ENCODE measurements at regions not wholly inside any gene's neighbourhood (a gene's known extent, or its start where the extent isn't known, plus 50 kb on each side); places are given as distances from the start of the nearest gene placed in this dataset.
A peak's percentile ranks its signal among the peaks of the same experiment; 100 is the strongest.

DNA sequence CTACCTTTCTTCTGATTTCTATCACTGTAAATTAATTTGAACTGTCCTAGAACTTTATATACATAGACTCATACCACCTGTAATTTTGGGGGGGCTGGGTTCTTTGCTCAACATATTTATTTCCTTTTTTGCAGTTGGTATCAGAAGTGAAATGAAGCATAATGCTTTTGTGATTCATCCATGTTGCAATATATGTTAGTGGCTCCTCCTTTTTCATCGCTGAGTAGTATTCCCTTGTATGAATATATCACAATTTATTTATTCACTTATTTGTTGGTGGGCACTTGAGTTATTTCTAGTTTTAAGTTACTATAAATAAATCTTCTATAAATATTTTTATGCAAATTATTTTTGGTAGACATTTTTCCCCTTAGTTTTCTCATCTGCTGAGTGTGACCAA, 336.4 kb downstream of the HS3ST3B1 start:
- DNase-seq (no peak), ATAC-seq (no peak)
- no peaks in the 10 kb centered on the region for H3K4me1 Mint-ChIP-seq
- H3K4me3 Mint-ChIP-seq, result no peak overlapping the region
- H3K27me3 Mint-ChIP-seq, result peaks cover 7% of the 10 kb centered on the region
- no peak overlapping the region for H3K27ac Mint-ChIP-seq
- no peaks in the 10 kb centered on the region for H3K9me3 Mint-ChIP-seq

DNA sequence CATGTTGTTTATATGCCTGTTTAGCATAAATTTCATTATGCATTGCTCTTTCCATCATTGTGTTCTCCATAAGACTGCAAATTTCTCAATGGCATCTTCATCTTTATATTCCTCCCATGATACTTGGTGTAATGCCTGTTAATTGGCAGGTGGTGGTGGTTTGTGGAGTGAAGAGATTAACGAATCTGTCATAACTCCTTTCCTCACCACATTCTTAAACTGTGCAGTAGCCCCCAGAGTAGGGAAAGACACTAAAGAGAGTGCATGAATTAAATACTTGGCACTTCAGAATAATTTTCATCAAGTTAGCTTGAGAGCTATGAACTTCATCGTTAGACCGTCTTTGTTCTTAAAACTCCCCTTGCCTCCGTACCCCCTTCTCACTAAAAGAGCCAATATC, 329.7 kb downstream of the HS3ST3B1 start:
- no peaks in the 10 kb centered on the region for H3K4me1 Mint-ChIP-seq
- DNase-seq, result no peak
- ATAC-seq, result no peak
- no peaks in the 10 kb centered on the region for H3K27me3 Mint-ChIP-seq
- no peak overlapping the region for H3K4me3 Mint-ChIP-seq
- no peaks in the 10 kb centered on the region for H3K9me3 Mint-ChIP-seq
- H3K27ac Mint-ChIP-seq, result no peak overlapping the region

- Mint-ChIP-seq H3K27me3 (no peaks in the 10 kb centered on the region), H3K4me1 (no peaks in the 10 kb centered on the region), H3K27ac (no peak overlapping the region), H3K9me3 (no peaks in the 10 kb centered on the region), H3K4me3 (no peak overlapping the region)
- ATAC-seq, result no peak
- no peak for DNase-seq
Measured at GRCh38 chr17:14630046-14630445, 329.2 kb downstream of the HS3ST3B1 start.

- H3K27me3 Mint-ChIP-seq, result no peaks in the 10 kb centered on the region
- no peak overlapping the region for H3K4me3 Mint-ChIP-seq
- no peaks in the 10 kb centered on the region for H3K9me3 Mint-ChIP-seq
- DNase-seq (no peak), ATAC-seq (no peak)
- no peak overlapping the region for H3K27ac Mint-ChIP-seq
- H3K4me1 Mint-ChIP-seq, result no peaks in the 10 kb centered on the region
Measured at GRCh38 chr17:14622615-14623101, 321.8 kb downstream of the HS3ST3B1 start.

- no peaks in the 10 kb centered on the region for H3K4me1 Mint-ChIP-seq
- H3K27me3 Mint-ChIP-seq, result no peaks in the 10 kb centered on the region
- ATAC-seq (no peak), DNase-seq (no peak)
- H3K27ac Mint-ChIP-seq, result peak overlapping the region in 1 of 2 donors; percentile 43
- no peak overlapping the region for H3K4me3 Mint-ChIP-seq
- H3K9me3 Mint-ChIP-seq, result no peaks in the 10 kb centered on the region
Measured at GRCh38 chr17:14621826-14622614, 321.1 kb downstream of the HS3ST3B1 start.

DNA sequence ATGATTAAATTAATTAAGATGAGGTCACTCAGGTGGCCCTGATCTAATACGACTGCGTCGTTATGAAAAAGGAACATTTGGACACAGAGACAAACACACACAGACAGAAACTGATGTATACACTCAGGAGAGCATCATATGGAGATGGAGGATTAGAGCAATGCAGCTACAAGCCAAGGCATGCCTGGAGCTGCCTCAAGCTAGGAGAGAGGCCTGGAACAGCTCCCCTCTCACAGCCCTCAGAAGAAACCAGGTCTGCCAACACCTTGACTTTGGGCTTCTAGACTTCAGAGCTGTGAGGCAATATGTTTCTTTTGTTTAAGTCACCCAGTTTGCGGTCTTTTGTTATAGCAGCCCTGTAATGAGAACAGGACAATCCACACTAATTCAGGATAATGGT, 318.9 kb downstream of the HS3ST3B1 start:
- ATAC-seq, result no peak
- H3K4me1 Mint-ChIP-seq, result no peaks in the 10 kb centered on the region
- DNase-seq, result no peak
- H3K9me3 Mint-ChIP-seq, result no peaks in the 10 kb centered on the region
- H3K4me3 Mint-ChIP-seq, result no peak overlapping the region
- H3K27ac Mint-ChIP-seq, result no peak overlapping the region
- no peaks in the 10 kb centered on the region for H3K27me3 Mint-ChIP-seq

DNA sequence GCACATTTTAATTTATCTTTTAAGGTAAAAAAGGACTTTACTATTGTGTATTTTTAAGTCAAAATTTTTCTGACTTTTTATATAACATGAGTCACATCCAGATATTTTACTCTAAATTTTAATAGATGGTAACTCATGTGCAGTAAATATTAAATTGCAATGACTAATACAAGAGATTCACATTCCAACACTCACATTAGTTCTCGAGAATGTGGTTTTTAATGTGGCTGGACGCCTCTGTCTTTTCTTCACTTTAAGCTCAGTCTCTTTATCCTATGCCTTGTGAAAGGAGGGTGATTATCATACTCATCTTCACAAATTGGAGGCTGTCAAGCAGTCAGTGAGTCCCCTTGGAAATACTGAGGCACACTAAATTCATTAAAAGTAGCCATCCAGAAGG, 315.6 kb downstream of the HS3ST3B1 start:
- Mint-ChIP-seq H3K9me3 (peaks cover 5 to 7% of the 10 kb centered on the region in 2 donors), H3K4me1 (no peaks in the 10 kb centered on the region), H3K27ac (no peak overlapping the region), H3K4me3 (no peak overlapping the region), H3K27me3 (no peaks in the 10 kb centered on the region)
- ATAC-seq (no peak), DNase-seq (no peak)

DNA sequence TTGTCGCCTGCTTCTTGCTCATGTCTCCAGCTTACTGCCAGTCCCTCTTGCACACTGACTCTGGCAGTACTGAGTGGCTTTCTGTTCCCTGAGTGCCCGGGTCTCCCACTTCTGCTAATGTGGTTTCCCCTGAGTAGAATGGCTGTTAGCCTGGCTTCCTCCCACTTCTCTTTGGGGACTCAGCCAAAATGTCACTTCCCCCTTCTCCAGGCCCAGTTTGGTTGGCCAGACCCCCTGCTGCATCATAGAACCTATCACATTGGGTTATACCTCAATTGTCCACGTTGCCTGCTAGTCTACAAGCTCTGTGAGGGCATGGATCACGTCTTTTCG, 304.4 kb downstream of the HS3ST3B1 start:
- H3K4me3 Mint-ChIP-seq, result peak overlapping the region in 1 of 2 donors; percentile 7
- H3K9me3 Mint-ChIP-seq, result peaks cover 20 to 30% of the 10 kb centered on the region in 2 donors
- no peaks in the 10 kb centered on the region for H3K27me3 Mint-ChIP-seq
- peaks cover 10% of the 10 kb centered on the region for H3K4me1 Mint-ChIP-seq
- DNase-seq (no peak), ATAC-seq (no peak)
- no peak overlapping the region for H3K27ac Mint-ChIP-seq

GRCh38 chr17:14604591-14605266, 303.8 kb downstream of the HS3ST3B1 start:
- no peak overlapping the region for H3K27ac Mint-ChIP-seq
- H3K4me1 Mint-ChIP-seq, result peaks cover 10% of the 10 kb centered on the region
- peaks cover 20 to 28% of the 10 kb centered on the region in 2 donors for H3K9me3 Mint-ChIP-seq
- no peak for ATAC-seq
- no peak for DNase-seq
- peak overlapping the region in 1 of 2 donors; percentile 7 for H3K4me3 Mint-ChIP-seq
- no peaks in the 10 kb centered on the region for H3K27me3 Mint-ChIP-seq

- Mint-ChIP-seq H3K4me3 (no peak overlapping the region), H3K4me1 (peaks cover 18% of the 10 kb centered on the region), H3K9me3 (peaks cover 13 to 14% of the 10 kb centered on the region in 2 donors), H3K27me3 (peaks cover 17% of the 10 kb centered on the region), H3K27ac (no peak overlapping the region)
- DNase-seq (no peak), ATAC-seq (no peak)
Measured at GRCh38 chr17:14596224-14596623, 295.3 kb downstream of the HS3ST3B1 start.

DNA sequence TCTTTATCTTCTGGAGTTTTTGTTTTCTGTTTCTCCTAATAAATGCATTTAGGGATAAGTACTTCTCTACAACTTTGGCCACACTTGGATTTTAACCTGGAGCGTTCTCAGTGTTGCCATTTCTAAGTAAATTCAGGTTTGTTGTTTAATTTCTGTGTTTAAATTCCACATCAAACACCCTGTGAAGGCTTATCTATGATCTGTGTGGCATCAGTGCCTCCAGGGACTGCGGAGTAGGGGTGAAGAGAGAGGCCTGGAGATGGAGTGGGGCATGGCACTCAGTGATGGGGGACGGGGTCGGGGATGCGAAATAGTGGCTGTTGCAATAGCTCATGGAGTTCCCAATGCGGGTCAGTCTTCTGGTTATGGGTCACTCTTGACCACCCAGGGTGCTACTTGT, 294.8 kb downstream of the HS3ST3B1 start:
- no peak for DNase-seq
- Mint-ChIP-seq H3K27me3 (peaks cover 17% of the 10 kb centered on the region), H3K4me1 (peaks cover 18% of the 10 kb centered on the region), H3K9me3 (peaks cover 10 to 12% of the 10 kb centered on the region in 2 donors), H3K27ac (no peak overlapping the region), H3K4me3 (no peak overlapping the region)
- no peak for ATAC-seq

DNA sequence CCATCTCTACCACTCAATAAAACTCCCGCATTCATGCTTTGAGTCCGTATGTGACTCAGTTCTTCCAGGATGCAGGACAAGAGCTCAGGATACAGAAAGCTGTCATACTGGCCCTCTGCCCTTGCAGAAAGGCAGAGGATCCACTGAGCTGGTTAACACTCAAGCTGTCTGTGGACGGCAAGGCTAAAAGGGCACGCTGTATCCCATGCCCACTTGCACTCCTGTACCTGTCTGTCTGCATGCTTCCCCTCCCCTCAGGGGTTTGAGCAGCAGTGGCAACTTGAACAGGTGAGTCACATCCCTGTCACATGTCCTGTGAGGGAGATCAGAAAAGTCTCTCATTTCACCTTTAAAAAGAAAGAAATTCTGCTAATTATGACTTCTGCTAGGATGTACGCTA, 293.8 kb downstream of the HS3ST3B1 start:
- peaks cover under 1 to 5% of the 10 kb centered on the region in 2 donors for H3K9me3 Mint-ChIP-seq
- no peak for ATAC-seq
- H3K27ac Mint-ChIP-seq, result no peak overlapping the region
- no peak overlapping the region for H3K4me3 Mint-ChIP-seq
- peaks cover 18% of the 10 kb centered on the region for H3K4me1 Mint-ChIP-seq
- H3K27me3 Mint-ChIP-seq, result peaks cover 17% of the 10 kb centered on the region
- no peak for DNase-seq

DNA sequence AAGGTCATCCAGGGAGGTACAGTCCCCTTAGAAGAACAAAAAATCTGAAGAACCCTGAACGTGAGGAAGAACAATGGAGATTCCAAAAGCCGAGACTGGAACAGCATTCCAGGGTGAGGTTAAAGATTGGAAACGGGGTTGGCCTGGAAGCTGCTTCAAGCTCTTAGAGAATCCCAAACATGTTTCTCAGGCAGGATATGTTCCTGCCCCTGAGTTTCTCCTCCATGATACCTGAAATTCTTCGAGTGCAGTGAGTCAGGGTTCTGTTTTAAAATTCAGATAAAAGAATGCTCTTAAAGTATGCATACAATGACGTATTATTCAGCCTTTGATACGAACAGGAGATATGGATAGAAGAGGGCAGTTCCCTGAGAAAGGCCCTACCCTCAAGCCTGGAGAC, 293.1 kb downstream of the HS3ST3B1 start:
- Mint-ChIP-seq H3K27ac (no peak overlapping the region), H3K4me3 (no peak overlapping the region), H3K27me3 (peaks cover 17% of the 10 kb centered on the region), H3K4me1 (peaks cover 18% of the 10 kb centered on the region), H3K9me3 (peaks cover 0 to under 1% of the 10 kb centered on the region in 2 donors)
- no peak for DNase-seq
- no peak for ATAC-seq

DNA sequence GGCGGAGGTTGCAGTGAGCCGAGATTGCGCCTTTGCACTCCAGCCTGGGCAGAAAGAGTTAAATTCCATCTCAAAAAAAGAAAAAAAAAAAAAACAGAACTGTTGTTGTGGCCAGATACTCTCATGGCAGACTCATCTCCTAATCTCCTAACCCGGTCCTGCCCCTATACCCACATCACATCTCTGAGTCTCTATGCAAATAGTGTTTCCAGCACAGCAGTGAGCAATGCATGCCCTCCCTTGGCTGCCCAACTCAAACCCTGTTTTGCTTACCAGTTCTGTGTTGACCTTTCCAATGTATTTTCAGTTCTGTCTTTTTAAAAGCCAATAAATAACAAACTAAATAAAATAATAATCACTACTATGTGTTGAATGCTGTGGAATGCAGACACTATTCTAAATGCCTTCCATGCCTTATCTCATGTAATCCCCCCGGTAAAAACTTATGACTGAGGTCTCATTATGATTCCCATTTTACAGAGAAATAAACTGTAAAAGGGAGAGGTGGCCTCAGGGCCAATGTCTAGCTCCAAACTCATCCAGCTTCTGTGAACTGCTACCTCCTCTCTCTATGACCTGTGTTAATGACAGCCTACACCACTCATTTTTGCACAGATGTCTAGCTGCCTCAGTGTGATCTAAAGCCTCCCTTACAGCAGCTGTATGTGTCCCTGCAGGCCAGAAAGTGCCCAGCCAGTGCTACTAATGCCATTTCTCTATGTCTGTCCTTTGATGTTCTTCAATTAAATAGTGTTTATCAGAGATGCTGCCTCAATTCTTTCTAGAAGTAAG, 289.8 kb downstream of the HS3ST3B1 start:
- peaks cover 9% of the 10 kb centered on the region for H3K4me1 Mint-ChIP-seq
- no peak for ATAC-seq
- H3K27ac Mint-ChIP-seq, result no peak overlapping the region
- H3K9me3 Mint-ChIP-seq, result no peaks in the 10 kb centered on the region
- no peak for DNase-seq
- no peak overlapping the region for H3K4me3 Mint-ChIP-seq
- H3K27me3 Mint-ChIP-seq, result peaks cover 4% of the 10 kb centered on the region

DNA sequence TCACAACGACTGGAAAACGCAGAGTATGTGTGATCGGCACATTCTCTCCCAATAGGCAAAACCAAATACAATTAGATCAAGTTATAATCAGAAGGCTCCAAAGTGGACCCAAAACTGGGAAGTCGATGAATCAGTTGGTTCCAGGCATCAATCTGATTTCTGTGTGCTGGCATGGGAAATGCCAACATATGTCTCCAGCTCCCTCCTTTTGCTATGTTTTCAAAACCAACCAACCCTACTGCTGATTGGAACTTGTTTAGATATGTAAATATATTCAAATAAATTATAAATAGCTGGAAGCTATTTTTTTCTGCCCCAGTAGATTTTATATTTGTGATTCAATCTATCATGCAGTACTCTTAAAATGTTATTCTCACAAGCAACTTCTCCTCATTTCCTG, 284.2 kb downstream of the HS3ST3B1 start:
- peaks cover 6% of the 10 kb centered on the region for H3K4me1 Mint-ChIP-seq
- H3K4me3 Mint-ChIP-seq, result no peak overlapping the region
- no peak overlapping the region for H3K27ac Mint-ChIP-seq
- ATAC-seq, result no peak
- no peaks in the 10 kb centered on the region for H3K27me3 Mint-ChIP-seq
- no peak for DNase-seq
- H3K9me3 Mint-ChIP-seq, result no peaks in the 10 kb centered on the region

- Mint-ChIP-seq H3K9me3 (no peaks in the 10 kb centered on the region), H3K27ac (no peak overlapping the region), H3K27me3 (no peaks in the 10 kb centered on the region), H3K4me1 (peaks cover 6% of the 10 kb centered on the region), H3K4me3 (no peak overlapping the region)
- DNase-seq (no peak), ATAC-seq (no peak)
Measured at GRCh38 chr17:14582996-14583395, 282.1 kb downstream of the HS3ST3B1 start.

Data from stimulated activated naive CD8-positive, alpha-beta T cell treated with anti-CD3 and anti-CD28 coated beads, Interleukin-15, amount 100 ng/mL, for 72 hours (primary cell).